ENCODE measurements at regions not wholly inside any gene's neighbourhood (a gene's known extent, or its start where the extent isn't known, plus 50 kb on each side); places are given as distances from the start of the nearest gene placed in this dataset.
A peak's percentile ranks its signal among the peaks of the same experiment; 100 is the strongest.

DNA sequence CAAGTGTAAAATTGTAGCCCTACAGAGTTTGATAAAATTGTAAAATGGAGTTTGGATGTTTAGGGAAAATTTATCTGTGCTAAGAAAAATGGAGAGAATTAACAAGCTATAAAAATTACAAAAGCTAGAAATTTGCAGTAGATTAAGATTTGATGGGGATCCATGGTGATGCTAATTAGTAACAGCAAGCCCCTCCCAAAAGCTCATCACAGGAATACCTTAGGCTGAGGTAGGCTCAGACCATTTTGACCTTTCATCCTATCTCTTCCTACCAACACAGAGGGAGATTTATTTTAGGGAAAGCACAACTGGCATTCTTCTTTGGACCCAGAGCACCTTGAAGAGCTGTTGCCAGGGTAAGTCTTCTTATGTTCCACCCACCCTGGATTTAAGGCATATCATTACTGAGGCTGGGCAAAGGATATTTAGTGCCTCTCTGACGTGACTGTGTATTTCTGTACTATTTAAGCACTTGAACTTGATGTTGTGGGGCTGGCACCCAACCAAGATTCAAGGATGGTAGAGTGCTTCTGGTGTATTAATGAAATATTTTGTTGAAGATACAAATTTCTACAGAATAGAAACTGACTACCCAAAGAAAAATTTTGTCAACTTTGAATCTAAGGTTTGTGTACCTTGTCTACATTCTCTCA, 70.8 kb upstream of the SLC39A10 start:
- no peaks in the 10 kb centered on the region for H3K9me2 ChIP-seq (ENCODE audit: insufficient read depth)
- H3K27me3 ChIP-seq (ENCODE audit: insufficient read depth, low read length), result no peaks in the 10 kb centered on the region
- H3K4me1 ChIP-seq (ENCODE audit: control insufficient read depth in 1 of 2, insufficient read depth in 2 of 2, low read length in 2 of 2), result no peaks in the 10 kb centered on the region
- no peaks in the 10 kb centered on the region for H4K20me1 ChIP-seq (ENCODE audit: insufficient read depth)
- H2AFZ ChIP-seq (ENCODE audit: low read depth, low read length, poor library complexity, severe bottlenecking), result peak overlapping the region; percentile 32
- H3K9me3 ChIP-seq (ENCODE audit: control insufficient read depth in 1 of 2, insufficient read depth in 1 of 2, low read depth in 1 of 2, low read length in 2 of 2), result no peaks in the 10 kb centered on the region
- no peak for DNase-seq (ENCODE audit: low read depth, low spot score)
- no peak overlapping the region for H3K27ac ChIP-seq (ENCODE audit: low read depth, low read length)
- ChIA-PET CTCF (interaction anchor here (1.0 kb wide), 1 partner anchor 10 kb away, joined by 5 read pairs; no protein-coding TSS in a partner anchor), RAD21 (ENCODE audit: low non-redundant PET in 1 of 2, low total read pairs in 2 of 2, uncharacterized antibody in 2 of 2, unreplicated experiment in 2 of 2) (no interaction called here), POLR2A (interaction anchor here (1.3 kb wide), 1 partner anchor 10 kb away, joined by 3 read pairs; no protein-coding TSS in a partner anchor)
- no TSS peak for BruUV-seq (replicated peaks)
- H3K79me2 ChIP-seq (ENCODE audit: insufficient read depth, low read length), result no peaks in the 10 kb centered on the region
- no peak overlapping the region for H3K4me3 ChIP-seq (replicated peaks in 1 of 2; ENCODE audit: low read depth in 1 of 2, low read length in 2 of 2)
- no peak overlapping the region for H3K9ac ChIP-seq (ENCODE audit: low read length)
- H3K36me3 ChIP-seq (ENCODE audit: control insufficient read depth in 1 of 2, insufficient read depth in 2 of 2, low read length in 2 of 2), result no peaks in the 10 kb centered on the region
- TF ChIP-seq JUND (IDR thresholded peaks at IDR 0.05), result no peak
- TF ChIP-seq, protein P1, sequence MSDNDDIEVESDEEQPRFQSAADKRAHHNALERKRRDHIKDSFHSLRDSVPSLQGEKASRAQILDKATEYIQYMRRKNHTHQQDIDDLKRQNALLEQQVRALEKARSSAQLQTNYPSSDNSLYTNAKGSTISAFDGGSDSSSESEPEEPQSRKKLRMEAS (IDR thresholded peaks at IDR 0.05), result no peak
- intact Hi-C loops (cut with micrococcal nuclease), result no loop called here
- no peak overlapping the region for H3K4me2 ChIP-seq (ENCODE audit: low read length)
- ATAC-seq, result no peak

DNA sequence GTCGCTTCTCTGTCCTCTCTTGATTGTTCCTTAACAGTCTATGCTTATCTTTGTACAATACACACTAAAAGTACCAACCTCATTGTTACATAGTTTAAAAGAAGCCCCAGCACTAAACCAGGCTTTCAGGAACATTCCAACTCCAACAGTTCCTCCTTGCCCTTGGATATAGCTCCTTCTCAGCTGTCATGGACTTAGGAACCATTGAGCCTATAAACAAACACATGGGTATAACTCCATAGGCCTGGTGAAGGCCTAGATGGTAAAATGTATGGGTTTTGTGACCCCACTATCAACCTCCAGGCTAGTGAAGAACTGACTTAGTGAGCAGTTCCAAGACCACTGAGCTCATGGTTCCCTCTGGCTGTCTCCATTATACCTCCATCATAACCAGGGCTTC, 74.8 kb upstream of the SLC39A10 start:
- BruUV-seq (replicated peaks), result no TSS peak
- H3K27me3 ChIP-seq (ENCODE audit: insufficient read depth, low read length), result no peaks in the 10 kb centered on the region
- ATAC-seq (no peak), DNase-seq (ENCODE audit: low read depth, low spot score) (no peak)
- TF ChIP-seq YY1 (IDR thresholded peaks at IDR 0.05; ENCODE audit: extremely low read depth, insufficient replicate concordance, low read depth, low read length) (no peak), ZNF274 (IDR thresholded peaks at IDR 0.05; ENCODE audit: low read depth, low read length) (no peak), CBX3 (IDR thresholded peaks at IDR 0.05; ENCODE audit: low read depth) (no peak)
- H3K4me3 ChIP-seq (replicated peaks in 1 of 2; ENCODE audit: low read depth in 1 of 2, low read length in 2 of 2), result no peak overlapping the region
- H3K79me2 ChIP-seq (ENCODE audit: insufficient read depth, low read length), result no peaks in the 10 kb centered on the region
- intact Hi-C loops (cut with micrococcal nuclease), result no loop called here
- no peak overlapping the region for H3K27ac ChIP-seq (ENCODE audit: low read depth, low read length)
- RAD21 ChIA-PET (ENCODE audit: low non-redundant PET in 1 of 2, low total read pairs in 2 of 2, uncharacterized antibody in 2 of 2, unreplicated experiment in 2 of 2), result no interaction called here
- H3K4me1 ChIP-seq (ENCODE audit: control insufficient read depth in 1 of 2, insufficient read depth in 2 of 2, low read length in 2 of 2), result no peaks in the 10 kb centered on the region
- no peak overlapping the region for H3K9ac ChIP-seq (ENCODE audit: low read length)
- no peaks in the 10 kb centered on the region for H3K9me2 ChIP-seq (ENCODE audit: insufficient read depth)
- H3K9me3 ChIP-seq (ENCODE audit: control insufficient read depth in 1 of 2, insufficient read depth in 1 of 2, low read depth in 1 of 2, low read length in 2 of 2), result no peaks in the 10 kb centered on the region
- POLR2A ChIA-PET, result no interaction called here
- no peak overlapping the region for H3K4me2 ChIP-seq (ENCODE audit: low read length)
- H3K36me3 ChIP-seq (ENCODE audit: control insufficient read depth in 1 of 2, insufficient read depth in 2 of 2, low read length in 2 of 2), result no peaks in the 10 kb centered on the region
- no peak overlapping the region for H2AFZ ChIP-seq (ENCODE audit: low read depth, low read length, poor library complexity, severe bottlenecking)
- H4K20me1 ChIP-seq (ENCODE audit: insufficient read depth), result no peaks in the 10 kb centered on the region
- CTCF ChIA-PET, result no interaction called here

Data from HCT116 (cell line).